ENCODE measurements at regions not wholly inside any gene's neighbourhood (a gene's known extent, or its start where the extent isn't known, plus 50 kb on each side); places are given as distances from the start of the nearest gene placed in this dataset.

DNA sequence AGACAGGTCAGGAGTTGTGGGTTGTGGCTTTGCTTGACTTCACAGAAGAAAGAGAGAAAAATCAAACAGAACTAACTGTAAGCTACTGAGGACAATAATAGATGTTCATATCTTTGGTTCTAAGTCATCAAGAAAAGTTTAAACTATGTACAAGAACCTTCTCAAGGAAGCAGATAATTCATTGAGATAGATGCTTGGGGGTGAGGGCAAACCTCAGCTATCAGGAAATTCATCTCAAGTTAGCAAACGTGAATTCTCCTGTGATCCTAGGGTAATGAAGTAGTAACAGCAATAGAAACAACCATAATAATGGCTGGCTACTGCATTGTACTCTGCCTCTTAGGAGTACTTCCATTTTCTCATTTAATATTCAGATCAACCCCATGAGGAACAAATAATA is 506.2 kb downstream of the PLPP3 start:
- H3K27ac ChIP-seq, result no peak overlapping the region
- no peaks in the 10 kb centered on the region for H3K36me3 ChIP-seq (replicated peaks)
- H3K27me3 ChIP-seq (replicated peaks), result no peaks in the 10 kb centered on the region
- no peak for DNase-seq
- H3K4me3 ChIP-seq (ENCODE audit: low read depth, low read length), result no peak overlapping the region
- in situ Hi-C loops (cut with HindIII; ENCODE audit: low pct_ligation_motif_present, low sequenced_read_pairs), result no loop called here
- TF ChIP-seq CTCF (IDR thresholded peaks at IDR 0.05; ENCODE audit: low read depth, low read length, missing control alignments), result no peak

DNA sequence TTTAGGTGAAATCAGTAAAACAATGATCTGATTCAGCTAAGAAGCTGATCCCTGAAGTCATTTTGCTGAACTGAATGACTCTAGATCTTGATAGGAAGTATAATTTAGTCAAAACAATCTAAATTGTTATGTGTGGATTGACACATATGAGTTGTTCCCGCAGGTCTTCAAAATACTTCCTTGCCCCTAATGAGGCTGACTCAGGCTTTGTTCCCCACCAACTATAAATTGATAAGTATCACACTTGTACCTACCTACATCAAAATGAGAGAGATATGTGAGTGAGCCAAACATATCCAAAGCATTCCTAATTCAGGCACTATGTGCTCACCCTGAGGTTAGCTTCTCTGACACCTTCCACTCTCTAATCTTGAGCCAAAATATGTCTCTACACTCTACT is 507.1 kb downstream of the PLPP3 start:
- H3K36me3 ChIP-seq (replicated peaks), result no peaks in the 10 kb centered on the region
- H3K4me3 ChIP-seq (ENCODE audit: low read depth, low read length), result no peak overlapping the region
- no peaks in the 10 kb centered on the region for H3K27me3 ChIP-seq (replicated peaks)
- in situ Hi-C loops (cut with HindIII; ENCODE audit: low pct_ligation_motif_present, low sequenced_read_pairs), result no loop called here
- no peak for TF ChIP-seq CTCF (IDR thresholded peaks at IDR 0.05; ENCODE audit: low read depth, low read length, missing control alignments)
- DNase-seq, result no peak
- H3K27ac ChIP-seq, result no peak overlapping the region

- in situ Hi-C loops (cut with HindIII; ENCODE audit: low pct_ligation_motif_present, low sequenced_read_pairs), result no loop called here
- H3K27ac ChIP-seq, result no peak overlapping the region
- H3K4me3 ChIP-seq (ENCODE audit: low read depth, low read length), result no peak overlapping the region
- H3K36me3 ChIP-seq (replicated peaks), result no peaks in the 10 kb centered on the region
- no peaks in the 10 kb centered on the region for H3K27me3 ChIP-seq (replicated peaks)
- no peak for TF ChIP-seq CTCF (IDR thresholded peaks at IDR 0.05; ENCODE audit: low read depth, low read length, missing control alignments)
- no peak for DNase-seq
These were observed 508.0 kb downstream of the PLPP3 start for GRCh38 chr1:56071351-56071750.

DNA sequence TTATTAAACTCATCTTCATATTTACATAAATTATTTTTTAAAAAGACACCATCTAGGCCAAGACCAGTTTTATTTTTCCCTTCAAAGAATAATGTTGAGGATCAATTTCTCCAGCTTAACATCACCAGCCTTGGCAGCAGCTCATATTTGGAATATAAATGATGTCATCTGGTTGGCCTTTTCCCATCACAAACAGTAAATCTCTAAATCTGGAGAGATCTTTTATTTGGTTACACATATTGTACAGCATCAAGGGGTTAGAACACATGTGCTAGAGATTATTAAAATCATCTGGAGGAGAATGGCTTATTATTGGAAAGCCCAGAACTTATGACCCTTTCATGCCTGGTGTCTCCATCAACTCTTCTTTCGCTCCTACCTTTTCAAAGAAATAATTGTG is 508.8 kb downstream of the PLPP3 start:
- no peak for DNase-seq

GRCh38 chr1:56069824-56070223 is 509.5 kb downstream of the PLPP3 start:
- Histone ChIP-seq H3K36me3 (replicated peaks) (no peaks in the 10 kb centered on the region), H3K27me3 (replicated peaks) (no peaks in the 10 kb centered on the region), H3K27ac (no peak overlapping the region), H3K4me3 (ENCODE audit: low read depth, low read length) (no peak overlapping the region)
- no peak for TF ChIP-seq CTCF (IDR thresholded peaks at IDR 0.05; ENCODE audit: low read depth, low read length, missing control alignments)
- in situ Hi-C loops (cut with HindIII; ENCODE audit: low pct_ligation_motif_present, low sequenced_read_pairs), result no loop called here
- no peak for DNase-seq

More for the DNA sequence above, 508.8 kb downstream of the PLPP3 start:
- H3K27me3 ChIP-seq (replicated peaks), result no peaks in the 10 kb centered on the region
- TF ChIP-seq CTCF (IDR thresholded peaks at IDR 0.05; ENCODE audit: low read depth, low read length, missing control alignments), result no peak
- in situ Hi-C loops (cut with HindIII; ENCODE audit: low pct_ligation_motif_present, low sequenced_read_pairs), result no loop called here
- H3K36me3 ChIP-seq (replicated peaks), result no peaks in the 10 kb centered on the region
- H3K4me3 ChIP-seq (ENCODE audit: low read depth, low read length), result no peak overlapping the region
- no peak overlapping the region for H3K27ac ChIP-seq

GRCh38 chr1:56068908-56069307 is 510.5 kb downstream of the PLPP3 start:
- Histone ChIP-seq H3K4me3 (ENCODE audit: low read depth, low read length) (no peak overlapping the region), H3K27me3 (replicated peaks) (no peaks in the 10 kb centered on the region), H3K27ac (no peak overlapping the region), H3K36me3 (replicated peaks) (no peaks in the 10 kb centered on the region)
- no peak for DNase-seq
- no peak for TF ChIP-seq CTCF (IDR thresholded peaks at IDR 0.05; ENCODE audit: low read depth, low read length, missing control alignments)
- in situ Hi-C loops (cut with HindIII; ENCODE audit: low pct_ligation_motif_present, low sequenced_read_pairs), result no loop called here
